ENCODE measurements at regions not wholly inside any gene's neighbourhood (a gene's known extent, or its start where the extent isn't known, plus 50 kb on each side); places are given as distances from the start of the nearest gene placed in this dataset.

- Histone ChIP-seq H3K36me3 (ENCODE audit: control insufficient read depth, insufficient read depth, low read length) (no peaks in the 10 kb centered on the region), H3K4me1 (ENCODE audit: control insufficient read depth, insufficient read depth, low read length) (no peaks in the 10 kb centered on the region), H3K27me3 (ENCODE audit: control insufficient read depth, insufficient read depth, low read length) (no peaks in the 10 kb centered on the region), H3K9ac (ENCODE audit: low read length) (no peak overlapping the region), H3K4me3 (ENCODE audit: low read length) (no peak overlapping the region), H3K27ac (ENCODE audit: low read depth, low read length) (no peak overlapping the region)
Measured at GRCh38 chr3:81922404-81922803, 161.0 kb upstream of the GBE1 start.

- no peaks in the 10 kb centered on the region for H3K27me3 ChIP-seq (ENCODE audit: control insufficient read depth, insufficient read depth, low read length)
Measured at GRCh38 chr3:81920816-81921215, 159.4 kb upstream of the GBE1 start.

GRCh38 chr3:81916890-81917289 lies 155.4 kb upstream of the GBE1 start:
- H3K4me3 ChIP-seq (ENCODE audit: low read length), result no peak overlapping the region
- no peaks in the 10 kb centered on the region for H3K36me3 ChIP-seq (ENCODE audit: control insufficient read depth, insufficient read depth, low read length)
- no peak overlapping the region for H3K27ac ChIP-seq (ENCODE audit: low read depth, low read length)
- H3K9ac ChIP-seq (ENCODE audit: low read length), result no peak overlapping the region
- no peaks in the 10 kb centered on the region for H3K27me3 ChIP-seq (ENCODE audit: control insufficient read depth, insufficient read depth, low read length)
- no peaks in the 10 kb centered on the region for H3K4me1 ChIP-seq (ENCODE audit: control insufficient read depth, insufficient read depth, low read length)

More at GRCh38 chr3:81920816-81921215, 159.4 kb upstream of the GBE1 start:
- Histone ChIP-seq H3K4me3 (ENCODE audit: low read length) (no peak overlapping the region), H3K36me3 (ENCODE audit: control insufficient read depth, insufficient read depth, low read length) (no peaks in the 10 kb centered on the region), H3K27ac (ENCODE audit: low read depth, low read length) (no peak overlapping the region), H3K9ac (ENCODE audit: low read length) (no peak overlapping the region), H3K4me1 (ENCODE audit: control insufficient read depth, insufficient read depth, low read length) (no peaks in the 10 kb centered on the region)

- Histone ChIP-seq H3K27ac (ENCODE audit: low read depth, low read length) (no peak overlapping the region), H3K36me3 (ENCODE audit: control insufficient read depth, insufficient read depth, low read length) (no peaks in the 10 kb centered on the region), H3K27me3 (ENCODE audit: control insufficient read depth, insufficient read depth, low read length) (peaks cover 3% of the 10 kb centered on the region), H3K4me3 (ENCODE audit: low read length) (no peak overlapping the region), H3K9ac (ENCODE audit: low read length) (no peak overlapping the region), H3K4me1 (ENCODE audit: control insufficient read depth, insufficient read depth, low read length) (no peaks in the 10 kb centered on the region)
Measured at GRCh38 chr3:81913886-81914663, 152.6 kb upstream of the GBE1 start.

GRCh38 chr3:81911221-81911620 lies 149.8 kb upstream of the GBE1 start:
- no peak overlapping the region for H3K27ac ChIP-seq (ENCODE audit: low read depth, low read length)

GRCh38 chr3:81910244-81910852 lies 148.9 kb upstream of the GBE1 start:
- Histone ChIP-seq H3K9ac (ENCODE audit: low read length) (no peak overlapping the region), H3K4me3 (ENCODE audit: low read length) (no peak overlapping the region), H3K4me1 (ENCODE audit: control insufficient read depth, insufficient read depth, low read length) (no peaks in the 10 kb centered on the region), H3K27me3 (ENCODE audit: control insufficient read depth, insufficient read depth, low read length) (peaks cover 3% of the 10 kb centered on the region), H3K36me3 (ENCODE audit: control insufficient read depth, insufficient read depth, low read length) (no peaks in the 10 kb centered on the region), H3K27ac (ENCODE audit: low read depth, low read length) (no peak overlapping the region)

More at GRCh38 chr3:81911221-81911620, 149.8 kb upstream of the GBE1 start:
- H3K4me3 ChIP-seq (ENCODE audit: low read length), result no peak overlapping the region
- H3K9ac ChIP-seq (ENCODE audit: low read length), result no peak overlapping the region
- no peaks in the 10 kb centered on the region for H3K36me3 ChIP-seq (ENCODE audit: control insufficient read depth, insufficient read depth, low read length)
- H3K4me1 ChIP-seq (ENCODE audit: control insufficient read depth, insufficient read depth, low read length), result no peaks in the 10 kb centered on the region
- peaks cover 3% of the 10 kb centered on the region for H3K27me3 ChIP-seq (ENCODE audit: control insufficient read depth, insufficient read depth, low read length)

- Histone ChIP-seq H3K4me1 (ENCODE audit: control insufficient read depth, insufficient read depth, low read length) (no peaks in the 10 kb centered on the region), H3K27ac (ENCODE audit: low read depth, low read length) (no peak overlapping the region), H3K27me3 (ENCODE audit: control insufficient read depth, insufficient read depth, low read length) (peaks cover 3% of the 10 kb centered on the region), H3K9ac (ENCODE audit: low read length) (no peak overlapping the region), H3K4me3 (ENCODE audit: low read length) (no peak overlapping the region), H3K36me3 (ENCODE audit: control insufficient read depth, insufficient read depth, low read length) (no peaks in the 10 kb centered on the region)
Measured at GRCh38 chr3:81909796-81910195, 148.4 kb upstream of the GBE1 start.

DNA sequence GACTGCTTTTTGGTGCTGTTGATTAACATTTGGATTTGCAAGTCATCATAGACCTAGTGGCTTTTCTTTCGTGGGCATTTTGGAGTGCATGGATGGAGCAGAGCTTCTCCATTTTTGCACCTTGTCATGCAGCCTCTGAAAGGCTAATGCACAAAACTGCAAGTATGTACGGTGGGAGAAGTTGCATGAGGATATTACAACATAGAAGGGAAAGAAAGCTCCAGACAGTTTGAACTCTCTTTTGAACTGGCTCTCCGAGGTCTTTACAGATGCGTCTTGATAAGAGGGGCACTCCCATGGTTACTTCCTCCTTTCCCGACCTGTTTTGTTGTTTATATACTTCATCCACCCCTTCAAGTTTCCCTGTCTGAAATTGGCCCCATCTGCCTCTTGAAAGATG lies 147.1 kb upstream of the GBE1 start:
- Histone ChIP-seq H3K27ac (ENCODE audit: low read depth, low read length) (no peak overlapping the region), H3K4me3 (ENCODE audit: low read length) (no peak overlapping the region), H3K36me3 (ENCODE audit: control insufficient read depth, insufficient read depth, low read length) (no peaks in the 10 kb centered on the region), H3K27me3 (ENCODE audit: control insufficient read depth, insufficient read depth, low read length) (peaks cover 3% of the 10 kb centered on the region), H3K4me1 (ENCODE audit: control insufficient read depth, insufficient read depth, low read length) (no peaks in the 10 kb centered on the region), H3K9ac (ENCODE audit: low read length) (no peak overlapping the region)

- Histone ChIP-seq H3K27me3 (ENCODE audit: control insufficient read depth, insufficient read depth, low read length) (no peaks in the 10 kb centered on the region), H3K4me1 (ENCODE audit: control insufficient read depth, insufficient read depth, low read length) (no peaks in the 10 kb centered on the region), H3K36me3 (ENCODE audit: control insufficient read depth, insufficient read depth, low read length) (no peaks in the 10 kb centered on the region), H3K4me3 (ENCODE audit: low read length) (no peak overlapping the region), H3K9ac (ENCODE audit: low read length) (no peak overlapping the region), H3K27ac (ENCODE audit: low read depth, low read length) (no peak overlapping the region)
Measured at GRCh38 chr3:81898336-81898735, 136.9 kb upstream of the GBE1 start.

DNA sequence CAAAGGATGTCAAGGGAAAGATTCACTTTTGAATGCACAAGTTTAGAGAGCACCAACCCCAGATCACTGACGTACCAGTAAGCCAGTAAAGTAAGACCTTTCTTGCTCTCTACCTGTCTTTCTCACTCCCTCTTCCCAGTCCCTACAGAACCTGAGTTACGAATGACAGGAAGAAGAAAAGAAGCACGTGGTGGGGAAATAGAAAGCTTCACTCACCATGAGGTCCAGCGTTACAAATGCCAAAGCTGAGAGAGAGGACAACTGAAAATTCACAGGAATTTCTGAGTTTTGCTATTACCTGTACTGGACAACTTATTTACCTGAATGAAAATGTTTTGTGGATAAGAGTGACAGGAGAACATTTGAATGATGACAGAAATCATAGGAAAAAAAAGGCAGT lies 133.2 kb upstream of the GBE1 start:
- no peak overlapping the region for H3K27ac ChIP-seq (ENCODE audit: low read depth, low read length)
- H3K4me3 ChIP-seq (ENCODE audit: low read length), result no peak overlapping the region
- H3K4me1 ChIP-seq (ENCODE audit: control insufficient read depth, insufficient read depth, low read length), result no peaks in the 10 kb centered on the region
- no peak overlapping the region for H3K9ac ChIP-seq (ENCODE audit: low read length)
- no peaks in the 10 kb centered on the region for H3K27me3 ChIP-seq (ENCODE audit: control insufficient read depth, insufficient read depth, low read length)
- no peaks in the 10 kb centered on the region for H3K36me3 ChIP-seq (ENCODE audit: control insufficient read depth, insufficient read depth, low read length)

DNA sequence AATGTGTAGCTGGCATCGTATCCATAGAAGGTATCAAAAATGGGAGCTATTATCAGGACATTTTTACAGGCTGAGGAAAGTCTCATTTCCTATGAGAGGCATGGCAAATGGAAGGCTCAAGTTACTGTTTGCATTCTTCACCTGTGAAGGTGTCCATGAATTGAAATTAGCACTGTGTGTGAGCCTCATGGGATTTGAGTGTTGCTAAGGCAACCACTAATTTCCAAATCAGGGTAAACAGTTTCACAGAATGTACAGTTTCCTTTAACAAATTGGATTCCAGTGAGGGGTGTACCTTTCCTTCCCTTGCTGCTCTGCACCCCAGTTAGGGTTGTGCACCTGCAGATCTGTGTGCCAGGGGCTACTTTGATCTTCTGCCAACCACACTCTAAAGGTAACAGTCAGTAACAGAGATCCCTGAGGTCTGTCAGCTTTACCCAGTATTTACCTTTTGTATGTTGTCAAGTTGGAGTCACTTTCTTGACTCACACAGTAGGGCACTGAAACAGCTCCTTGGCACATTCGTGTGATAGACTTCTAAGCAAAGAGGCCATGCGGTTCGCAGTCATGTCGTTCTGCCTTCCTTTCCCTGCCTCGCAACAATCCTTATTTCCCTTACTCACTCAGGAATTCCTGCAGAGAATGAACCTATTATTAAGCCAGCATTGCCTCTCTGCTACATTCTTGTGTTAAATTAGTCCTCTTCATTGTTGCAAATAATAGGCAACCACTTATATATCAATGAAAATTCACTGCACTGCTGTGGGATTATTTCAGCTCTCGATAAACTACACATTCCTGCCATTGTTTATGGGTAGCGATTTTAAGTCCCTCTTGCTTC lies 129.8 kb upstream of the GBE1 start:
- H3K4me3 ChIP-seq (ENCODE audit: low read length), result no peak overlapping the region
- H3K27me3 ChIP-seq (ENCODE audit: control insufficient read depth, insufficient read depth, low read length), result no peaks in the 10 kb centered on the region
- H3K9ac ChIP-seq (ENCODE audit: low read length), result no peak overlapping the region
- H3K36me3 ChIP-seq (ENCODE audit: control insufficient read depth, insufficient read depth, low read length), result no peaks in the 10 kb centered on the region
- no peak overlapping the region for H3K27ac ChIP-seq (ENCODE audit: low read depth, low read length)
- no peaks in the 10 kb centered on the region for H3K4me1 ChIP-seq (ENCODE audit: control insufficient read depth, insufficient read depth, low read length)

- Histone ChIP-seq H3K27me3 (ENCODE audit: control insufficient read depth, insufficient read depth, low read length) (no peaks in the 10 kb centered on the region), H3K4me3 (ENCODE audit: low read length) (peak overlapping the region; percentile 22), H3K36me3 (ENCODE audit: control insufficient read depth, insufficient read depth, low read length) (no peaks in the 10 kb centered on the region), H3K9ac (ENCODE audit: low read length) (no peak overlapping the region), H3K27ac (ENCODE audit: low read depth, low read length) (no peak overlapping the region), H3K4me1 (ENCODE audit: control insufficient read depth, insufficient read depth, low read length) (no peaks in the 10 kb centered on the region)
Measured at GRCh38 chr3:81888914-81889557, 127.6 kb upstream of the GBE1 start.
